ENCODE measurements at regions not wholly inside any gene's neighbourhood (a gene's known extent, or its start where the extent isn't known, plus 50 kb on each side); places are given as distances from the start of the nearest gene placed in this dataset.

DNA sequence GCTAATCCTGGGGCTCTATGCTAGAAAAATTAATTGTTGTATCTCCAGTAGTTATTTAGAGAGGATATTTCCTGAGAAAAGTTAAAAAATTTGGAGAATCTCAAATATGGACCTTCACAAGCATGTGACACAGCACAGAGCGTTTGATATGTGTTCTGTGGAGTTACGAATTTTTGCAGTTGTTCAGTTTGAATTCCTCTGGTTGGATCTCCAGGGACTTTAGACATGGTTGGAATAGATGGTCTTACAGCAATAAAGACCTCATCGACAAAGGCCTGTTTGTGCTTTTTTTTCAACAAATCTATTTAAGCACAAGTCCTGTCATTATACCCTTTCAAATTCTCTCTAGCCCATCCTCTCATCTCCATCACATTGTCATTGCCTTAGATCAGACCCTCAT lies 138.0 kb downstream of the TES start:
- Histone ChIP-seq H3K27ac (ENCODE audit: extremely low read depth, low read depth, low read length) (no peak overlapping the region), H3K4me3 (no peak overlapping the region), H3K9me3 (replicated peaks; ENCODE audit: control insufficient read depth, insufficient read depth, low read depth, low read length) (no peaks in the 10 kb centered on the region), H3K27me3 (ENCODE audit: control insufficient read depth in 2 of 2, insufficient read depth in 2 of 2, low read length in 2 of 2) (no peaks in the 10 kb centered on the region), H3K4me2 (ENCODE audit: insufficient read depth, low read length) (no peak overlapping the region), H3K9ac (ENCODE audit: insufficient read depth in 1 of 2, low read depth in 2 of 2, low read length in 2 of 2) (no peak overlapping the region), H3K4me1 (replicated peaks in 1 of 2; ENCODE audit: control insufficient read depth in 2 of 2, insufficient read depth in 2 of 2, low read length in 2 of 2) (no peaks in the 10 kb centered on the region), H3K36me3 (ENCODE audit: control insufficient read depth, insufficient read depth, low read length) (no peaks in the 10 kb centered on the region), H3K79me2 (ENCODE audit: control insufficient read depth, insufficient read depth, low read length) (no peaks in the 10 kb centered on the region), H4K20me1 (replicated peaks; ENCODE audit: control insufficient read depth, insufficient read depth, low read length) (no peaks in the 10 kb centered on the region), H2AFZ (ENCODE audit: low read depth, low read length) (no peak overlapping the region), H3K9me1 (ENCODE audit: control insufficient read depth, insufficient read depth, low read length) (no peaks in the 10 kb centered on the region)
- DNase-seq (ENCODE audit: extremely low read depth in 1 of 4, low spot score in 3 of 4) (no peak), FAIRE-seq (no peak), ATAC-seq (no peak)
- ChIA-PET POLR2A (no interaction called here), CTCF (ENCODE audit: low intra/inter-chr PET ratio) (no interaction called here)
- intact Hi-C loops (cut with micrococcal nuclease) (no loop called here), in situ Hi-C loops (cut with MboI) (no loop called here)
- WGBS (ENCODE audit: insufficient coverage, low coverage, missing lambda C conversion rate): 8% methylated on average over 3 of the region's 3 CpGs
- no TSS peak for BruUV-seq (replicated peaks)
- no peak for TF ChIP-seq HNRNPK (IDR thresholded peaks at IDR 0.05; ENCODE audit: low read depth, low read length, poor library complexity, severe bottlenecking)
- TF ChIP-seq ZNF184 (CRISPR knock-in tag; IDR thresholded peaks at IDR 0.05): no peak
- no peak for TF ChIP-seq ESRRB (CRISPR knock-in tag; IDR thresholded peaks at IDR 0.05; ENCODE audit: borderline replicate concordance)
- TF ChIP-seq FOXA3 (CRISPR knock-in tag; conservative IDR thresholded peaks at IDR 0.05 in 1 of 2, IDR thresholded peaks at IDR 0.05 in 1 of 2): no peak
- no peak for TF ChIP-seq ZNF140 (CRISPR knock-in tag; IDR thresholded peaks at IDR 0.05)
- TF ChIP-seq, protein P1, sequence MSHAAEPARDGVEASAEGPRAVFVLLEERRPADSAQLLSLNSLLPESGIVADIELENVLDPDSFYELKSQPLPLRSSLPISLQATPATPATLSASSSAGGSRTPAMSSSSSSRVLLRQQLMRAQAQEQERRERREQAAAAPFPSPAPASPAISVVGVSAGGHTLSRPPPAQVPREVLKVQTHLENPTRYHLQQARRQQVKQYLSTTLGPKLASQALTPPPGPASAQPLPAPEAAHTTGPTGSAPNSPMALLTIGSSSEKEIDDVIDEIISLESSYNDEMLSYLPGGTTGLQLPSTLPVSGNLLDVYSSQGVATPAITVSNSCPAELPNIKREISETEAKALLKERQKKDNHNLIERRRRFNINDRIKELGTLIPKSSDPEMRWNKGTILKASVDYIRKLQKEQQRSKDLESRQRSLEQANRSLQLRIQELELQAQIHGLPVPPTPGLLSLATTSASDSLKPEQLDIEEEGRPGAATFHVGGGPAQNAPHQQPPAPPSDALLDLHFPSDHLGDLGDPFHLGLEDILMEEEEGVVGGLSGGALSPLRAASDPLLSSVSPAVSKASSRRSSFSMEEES (CRISPR knock-in tag; IDR thresholded peaks at IDR 0.05): no peak
- TF ChIP-seq PHF21A (IDR thresholded peaks at IDR 0.05; ENCODE audit: borderline replicate concordance, low read depth): no peak
- no peak for TF ChIP-seq FOXK1 (CRISPR knock-in tag; IDR thresholded peaks at IDR 0.05; ENCODE audit: borderline replicate concordance)
- no peak for TF ChIP-seq MEIS2 (IDR thresholded peaks at IDR 0.05; ENCODE audit: partially characterized antibody)
- no peak for TF ChIP-seq MTA2 (IDR thresholded peaks at IDR 0.05; ENCODE audit: low read depth)
- TF ChIP-seq MECOM (CRISPR knock-in tag; IDR thresholded peaks at IDR 0.05): no peak
- no peak for TF ChIP-seq NRF1 (conservative IDR thresholded peaks at IDR 0.05 in 1 of 2, IDR thresholded peaks at IDR 0.05 in 1 of 2)
- TF ChIP-seq COPS2 (conservative IDR thresholded peaks at IDR 0.05): no peak
- TF ChIP-seq TBL1XR1 (IDR thresholded peaks at IDR 0.05; ENCODE audit: low read length in 2 of 2): no peak
- TF ChIP-seq, protein P2, sequence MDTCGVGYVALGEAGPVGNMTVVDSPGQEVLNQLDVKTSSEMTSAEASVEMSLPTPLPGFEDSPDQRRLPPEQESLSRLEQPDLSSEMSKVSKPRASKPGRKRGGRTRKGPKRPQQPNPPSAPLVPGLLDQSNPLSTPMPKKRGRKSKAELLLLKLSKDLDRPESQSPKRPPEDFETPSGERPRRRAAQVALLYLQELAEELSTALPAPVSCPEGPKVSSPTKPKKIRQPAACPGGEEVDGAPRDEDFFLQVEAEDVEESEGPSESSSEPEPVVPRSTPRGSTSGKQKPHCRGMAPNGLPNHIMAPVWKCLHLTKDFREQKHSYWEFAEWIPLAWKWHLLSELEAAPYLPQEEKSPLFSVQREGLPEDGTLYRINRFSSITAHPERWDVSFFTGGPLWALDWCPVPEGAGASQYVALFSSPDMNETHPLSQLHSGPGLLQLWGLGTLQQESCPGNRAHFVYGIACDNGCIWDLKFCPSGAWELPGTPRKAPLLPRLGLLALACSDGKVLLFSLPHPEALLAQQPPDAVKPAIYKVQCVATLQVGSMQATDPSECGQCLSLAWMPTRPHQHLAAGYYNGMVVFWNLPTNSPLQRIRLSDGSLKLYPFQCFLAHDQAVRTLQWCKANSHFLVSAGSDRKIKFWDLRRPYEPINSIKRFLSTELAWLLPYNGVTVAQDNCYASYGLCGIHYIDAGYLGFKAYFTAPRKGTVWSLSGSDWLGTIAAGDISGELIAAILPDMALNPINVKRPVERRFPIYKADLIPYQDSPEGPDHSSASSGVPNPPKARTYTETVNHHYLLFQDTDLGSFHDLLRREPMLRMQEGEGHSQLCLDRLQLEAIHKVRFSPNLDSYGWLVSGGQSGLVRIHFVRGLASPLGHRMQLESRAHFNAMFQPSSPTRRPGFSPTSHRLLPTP (IDR thresholded peaks at IDR 0.05; ENCODE audit: borderline replicate concordance, extremely low read depth, insufficient read length): no peak
- no peak for TF ChIP-seq HDAC3 (IDR thresholded peaks at IDR 0.05; ENCODE audit: borderline replicate concordance, partially characterized antibody)
- TF ChIP-seq KLF13 (tag; IDR thresholded peaks at IDR 0.05; ENCODE audit: borderline replicate concordance, low read depth): no peak

All from K562 (cell line).